H1 (cell line): ENCODE measurements at regions not wholly inside any gene's neighbourhood (a gene's known extent, or its start where the extent isn't known, plus 50 kb on each side); places are given as distances from the start of the nearest gene placed in this dataset.
A peak's percentile ranks its signal among the peaks of the same experiment; 100 is the strongest.

ENCODE experiments used
- CTCF ChIA-PET: fragments of 300-600 bp; sonication (Branson Sonifier 250); formaldehyde crosslinking; loops from one replicate; lab custom pipeline; 2021; ENCODE audit not compliant: partially characterized antibody; lab: Charles Lee
- POLR2A ChIA-PET: fragments of 300-600 bp; sonication (Branson Sonifier 250); formaldehyde crosslinking; loops from one replicate; lab custom pipeline; 2021; ENCODE audit warnings: inconsistent platforms; ENCODE audit not compliant: partially characterized antibody; lab: Charles Lee
- DNase-seq, 2 experiments: peaks; one replicate each; pipeline versions ENCODE4 v3.0.0 to v3.0.0-alpha.2; 2010 to 2022; ENCODE audit warnings: low spot score in 2 of 2, low read depth in 1 of 2, mixed read lengths in 1 of 2
- FAIRE-seq: peaks from 2 replicates; lab custom pipeline; 2011; peaks lifted over from hg19 to GRCh38; lab: Jason Lieb, UNC
- H2AFZ ChIP-seq: 2 replicates; pipeline ENCODE4 v1.8.1; 2012; ENCODE audit warnings: low read length, inconsistent platforms
- H2AK5ac ChIP-seq: 2 replicates; pipeline ENCODE4 v1.6.1; 2013; ENCODE audit warnings: low read depth, low read length
- H2BK120ac ChIP-seq: replicated peaks from 2 replicates; pipeline ENCODE3; 2013; ENCODE audit warnings: low read depth, low read length, inconsistent platforms
- H2BK12ac ChIP-seq: 2 replicates; pipeline ENCODE4 v1.6.1; 2013; ENCODE audit warnings: low read depth, low read length
- H2BK15ac ChIP-seq: 2 replicates; pipeline ENCODE4 v1.6.1; 2013; ENCODE audit warnings: low read length
- H2BK20ac ChIP-seq: 2 replicates; pipeline ENCODE4 v1.6.1; 2013; ENCODE audit warnings: low read length
- H2BK5ac ChIP-seq: 2 replicates; pipeline ENCODE4 v1.6.1; 2013; ENCODE audit warnings: low read depth, low read length
- H3K14ac ChIP-seq: 2 replicates; pipeline ENCODE4 v1.6.1; 2013; ENCODE audit warnings: inconsistent platforms; ENCODE audit not compliant: insufficient read length
- H3K18ac ChIP-seq: 2 replicates; pipeline ENCODE4 v1.6.1; 2013; ENCODE audit warnings: low read length; ENCODE audit errors: extremely low read depth
- H3K23ac ChIP-seq: 2 replicates; pipeline ENCODE4 v1.6.1; 2013; ENCODE audit warnings: inconsistent platforms; ENCODE audit not compliant: insufficient read length
- H3K23me2 ChIP-seq: 2 replicates; pipeline ENCODE4 v1.6.1; 2013; ENCODE audit warnings: low read depth, low read length
- H3K27ac ChIP-seq: 2 replicates; pipeline ENCODE4 v1.6.1; 2011; ENCODE audit warnings: low read depth, low read length, inconsistent platforms
- H3K27me3 ChIP-seq, 4 experiments: replicated peaks in 1 of 4; 1 replicate in 1 of 4; 2 replicates in 3 of 4; pipeline versions ENCODE4 v1.6.1 to v1.8.1; 2011 to 2013; ENCODE audit warnings: low read length in 3 of 4, mild to moderate bottlenecking in 3 of 4, inconsistent platforms in 2 of 4, mixed read lengths in 2 of 4, moderate library complexity in 1 of 4; ENCODE audit not compliant: control insufficient read depth in 3 of 4, insufficient read depth in 3 of 4; ENCODE audit errors: extremely low read depth in 1 of 4
- H3K36me3 ChIP-seq, 4 experiments: 2 replicates each; pipeline versions ENCODE4 v1.6.1 to v1.8.1; 2011 to 2013; ENCODE audit warnings: mild to moderate bottlenecking in 4 of 4, low read length in 3 of 4, moderate library complexity in 2 of 4, control low read depth in 1 of 4, inconsistent platforms in 1 of 4; ENCODE audit not compliant: insufficient read depth in 4 of 4, control insufficient read depth in 2 of 4
- H3K4ac ChIP-seq: replicated peaks from 2 replicates; pipeline ENCODE3; 2013; ENCODE audit warnings: low read length, low read depth, mixed read lengths, inconsistent platforms; ENCODE audit not compliant: insufficient read length
- H3K4me1 ChIP-seq, 4 experiments: replicated peaks in 1 of 4; 1 replicate in 1 of 4; 2 replicates in 3 of 4; pipeline versions ENCODE4 v1.6.1 to v1.8.1; 2011 to 2013; ENCODE audit warnings: low read length in 3 of 4, inconsistent platforms in 2 of 4, mixed read lengths in 1 of 4; ENCODE audit not compliant: insufficient read depth in 4 of 4, control insufficient read depth in 3 of 4
- H3K4me2 ChIP-seq, 2 experiments: 2 replicates each; pipeline versions ENCODE4 v1.6.1 to v1.8.1; 2011 to 2013; ENCODE audit warnings: low read depth in 2 of 2, low read length in 2 of 2, control low read depth in 1 of 2, inconsistent platforms in 1 of 2, mild to moderate bottlenecking in 1 of 2; ENCODE audit not compliant: insufficient read depth in 1 of 2
- H3K4me3 ChIP-seq, 4 experiments: fragments of 200-600, 300-600 bp in 1 of 4; sonication (generic), shearing (Covaris generic), sonication (Bioruptor Twin) in 1 of 4; 2 replicates each; pipeline versions ENCODE4 v1.5.1 to v1.8.1; 2011 to 2016; ENCODE audit warnings: low read length in 4 of 4, low read depth in 3 of 4, control low read depth in 2 of 4, inconsistent platforms in 2 of 4, mild to moderate bottlenecking in 2 of 4, mixed read lengths in 1 of 4, moderate library complexity in 1 of 4; ENCODE audit not compliant: insufficient read depth in 2 of 4; ENCODE audit errors: extremely low read depth in 1 of 4
- H3K56ac ChIP-seq: replicated peaks from 2 replicates; pipeline ENCODE3; 2013; ENCODE audit warnings: low read depth, mild to moderate bottlenecking, mixed read lengths, low read length, inconsistent platforms; ENCODE audit not compliant: insufficient read length
- H3K79me1 ChIP-seq: 2 replicates; pipeline ENCODE4 v1.6.1; 2013; ENCODE audit warnings: low read depth, low read length, control low read depth
- H3K79me2 ChIP-seq, 2 experiments: 2 replicates each; pipeline versions ENCODE4 v1.6.1 to v1.8.1; 2012 to 2013; ENCODE audit warnings: low read length in 2 of 2, mild to moderate bottlenecking in 2 of 2, inconsistent platforms in 1 of 2; ENCODE audit not compliant: insufficient read depth in 2 of 2, control insufficient read depth in 1 of 2
- H3K9ac ChIP-seq, 4 experiments: replicated peaks in 1 of 4; 1 replicate in 1 of 4; 2 replicates in 3 of 4; pipeline versions ENCODE4 v1.6.1 to v1.8.1; 2011 to 2013; ENCODE audit warnings: low read depth in 3 of 4, low read length in 3 of 4, control low read depth in 2 of 4, mild to moderate bottlenecking in 2 of 4, moderate library complexity in 2 of 4, inconsistent platforms in 1 of 4; ENCODE audit errors: extremely low read depth in 1 of 4
- H3K9me3 ChIP-seq, 2 experiments: 2 replicates each; pipeline versions ENCODE4 v1.6.1 to v1.8.1; 2012 to 2013; ENCODE audit warnings: mild to moderate bottlenecking in 2 of 2, moderate library complexity in 2 of 2, control low read depth in 1 of 2, inconsistent platforms in 1 of 2, low read depth in 1 of 2, low read length in 1 of 2, mixed read lengths in 1 of 2; ENCODE audit not compliant: insufficient read depth in 2 of 2
- H4K20me1 ChIP-seq, 2 experiments: replicated peaks in 1 of 2; 2 replicates each; pipeline versions ENCODE3 to v1.8.1; 2011 to 2013; ENCODE audit warnings: inconsistent platforms in 2 of 2, low read length in 2 of 2, mild to moderate bottlenecking in 1 of 2; ENCODE audit not compliant: insufficient read depth in 2 of 2, control insufficient read depth in 1 of 2
- H4K5ac ChIP-seq: 2 replicates; pipeline ENCODE4 v1.6.1; 2013; ENCODE audit warnings: low read length, low read depth, mixed read lengths, inconsistent platforms; ENCODE audit not compliant: insufficient read length
- H4K8ac ChIP-seq: 2 replicates; pipeline ENCODE4 v1.8.0; 2013; ENCODE audit warnings: mild to moderate bottlenecking, moderate library complexity, low read length, inconsistent platforms; ENCODE audit not compliant: insufficient read depth; ENCODE audit errors: extremely low read depth
- H4K91ac ChIP-seq: replicated peaks from 2 replicates; pipeline ENCODE3; 2013; ENCODE audit warnings: low read length, mixed read lengths, inconsistent platforms; ENCODE audit not compliant: insufficient read length
- ATF3 ChIP-seq: IDR thresholded peaks from 2 replicates; pipeline ENCODE4 v1.6.1; 2011; ENCODE audit warnings: low read depth, mild to moderate bottlenecking, low read length; ENCODE audit not compliant: insufficient read depth
- BCL11A ChIP-seq, 2 experiments: IDR thresholded peaks; one replicate each; pipeline ENCODE4 v1.6.1; 2011; ENCODE audit warnings: low read depth in 2 of 2, low read length in 2 of 2, mild to moderate bottlenecking in 2 of 2
- CHD1 ChIP-seq: IDR thresholded peaks from 2 replicates; pipeline ENCODE4 v1.6.1; 2012; ENCODE audit warnings: low read depth, low read length, improper control_type of control experiment
- CHD2 ChIP-seq: IDR thresholded peaks from 2 replicates; pipeline ENCODE4 v1.6.1; 2012; ENCODE audit warnings: low read length, improper control_type of control experiment
- FOSL1 ChIP-seq: IDR thresholded peaks from 2 replicates; pipeline ENCODE4 v1.6.1; 2011; ENCODE audit warnings: mild to moderate bottlenecking, low read depth, low read length, moderate library complexity; ENCODE audit not compliant: insufficient read depth
- HDAC2 ChIP-seq, 2 experiments: fragments of 300-600 bp in 1 of 2; sonication (generic) in 1 of 2; IDR thresholded peaks; 2 replicates each; pipeline ENCODE4 v1.6.1; 2011 to 2012; ENCODE audit warnings: low read depth in 2 of 2, low read length in 2 of 2, mild to moderate bottlenecking in 2 of 2, moderate library complexity in 2 of 2, borderline replicate concordance in 1 of 2, inconsistent platforms in 1 of 2
- NANOG ChIP-seq: IDR thresholded peaks from 2 replicates; pipeline ENCODE4 v1.6.1; 2011; ENCODE audit warnings: low read length, low read depth, mild to moderate bottlenecking, inconsistent platforms; ENCODE audit not compliant: insufficient read depth, poor library complexity, severe bottlenecking
- POU5F1 ChIP-seq: IDR thresholded peaks from 2 replicates; pipeline ENCODE4 v1.6.1; 2011; ENCODE audit warnings: low read depth, mild to moderate bottlenecking, low read length, moderate library complexity
- RAD21 ChIP-seq, 2 experiments: IDR thresholded peaks in 1 of 2; conservative IDR thresholded peaks in 1 of 2; 2 replicates each; pipeline ENCODE4 v1.6.1; 2011; ENCODE audit warnings: low read depth in 2 of 2, low read length in 2 of 2, improper control_type of control experiment in 1 of 2, inconsistent platforms in 1 of 2, mild to moderate bottlenecking in 1 of 2, moderate library complexity in 1 of 2
- RFX5 ChIP-seq: IDR thresholded peaks from 2 replicates; pipeline ENCODE4 v1.6.1; 2011; ENCODE audit warnings: low read depth, low read length, improper control_type of control experiment, borderline replicate concordance
- TBP ChIP-seq: IDR thresholded peaks from 2 replicates; pipeline ENCODE4 v1.6.1; 2011; ENCODE audit warnings: low read depth, low read length, improper control_type of control experiment
- WGBS, 2 experiments: shearing (Covaris generic) in 1 of 2; methylation state at CpG; one replicate each; pipeline versions ENCODE4 v1.1.6 to v1.1.7; 2013 to 2015; ENCODE audit warnings: low lambda C conversion rate in 2 of 2, mixed read lengths in 2 of 2, inconsistent platforms in 1 of 2, low coverage in 1 of 2, missing lambda C conversion rate in 1 of 2; ENCODE audit not compliant: insufficient replicate concordance in 2 of 2, insufficient coverage in 1 of 2, insufficient read length in 1 of 2; ENCODE audit errors: extremely low coverage in 1 of 2, missing lambda C conversion rate in 1 of 2; 5-methylcytosine and 5-hydroxymethylcytosine counted together

GRCh38 chr10:128520211-128520815 lies 394.1 kb upstream of the MKI67 start:
- ChIA-PET CTCF (interaction anchor here (0.7 to 2.2 kb wide), 3 partner anchors 9 to 46 kb away, joined by 3 to 6 read pairs (median 3); no protein-coding TSS in a partner anchor), POLR2A (no interaction called here)
- Histone ChIP-seq H3K14ac (no peak overlapping the region), H4K91ac (no peak overlapping the region), H2BK20ac (no peak overlapping the region), H2BK120ac (no peak overlapping the region), H3K4me3 (no peak overlapping the region), H2BK5ac (peak overlapping the region; percentile 10; the same call in 1 of the 2 replicates), H4K8ac (no peak overlapping the region), H3K18ac (no peak overlapping the region), H3K79me1 (no peaks in the 10 kb centered on the region), H3K36me3 (no peaks in the 10 kb centered on the region), H3K9ac (no peak overlapping the region), H2AFZ (no peak overlapping the region), H2AK5ac (no peak overlapping the region), H3K4me2 (no peak overlapping the region), H2BK12ac (no peak overlapping the region), H3K27me3 (no peaks in the 10 kb centered on the region; a peak in 1 of 7 replicates), H3K4ac (peak overlapping the region; percentile 22), H3K56ac (no peak overlapping the region), H4K5ac (no peak overlapping the region), H3K27ac (no peak overlapping the region), H3K23ac (no peak overlapping the region), H3K9me3 (no peaks in the 10 kb centered on the region; a peak in 2 of 4 replicates), H3K23me2 (0 out of 2 replicates have a peak, but pooled peaks cover 2% of the 10 kb centered on the region), H2BK15ac (peak overlapping the region; percentile 18; the same call in 1 of the 2 replicates), H3K79me2 (no peaks in the 10 kb centered on the region), H4K20me1 (no peaks in the 10 kb centered on the region), H3K4me1 (peaks cover 0 to 2% (median 0%) of the 10 kb centered on the region in 4 experiments; a peak in 1 of 7 replicates)
- no peak for DNase-seq
- no peak for TF ChIP-seq TBP
- no peak for TF ChIP-seq FOSL1
- no peak for TF ChIP-seq RFX5
- no peak for TF ChIP-seq CHD2
- TF ChIP-seq POU5F1 = no peak
- TF ChIP-seq RAD21 (IDR thresholded peaks at IDR 0.05 in 1 of 2, conservative IDR thresholded peaks at IDR 0.05 in 1 of 2; ENCODE audit: low read depth in 2 of 2, low read length in 2 of 2) = no peak
- no peak for TF ChIP-seq ATF3
- no peak for TF ChIP-seq NANOG
- no peak for TF ChIP-seq BCL11A (IDR thresholded peaks at IDR 0.05; ENCODE audit: low read depth in 2 of 2, low read length in 2 of 2)
- no peak for TF ChIP-seq CHD1
- TF ChIP-seq HDAC2 (IDR thresholded peaks at IDR 0.05; ENCODE audit: borderline replicate concordance in 1 of 2, low read depth in 2 of 2, low read length in 2 of 2) = no peak
- 95% methylated on average over 11 of the region's 11 CpGs; no CpG with 5 or more reads in 1 of the 2 experiments for WGBS, 2 experiments
- FAIRE-seq = no peak
